Ovary (tissue), 7 donors: ENCODE measurements at regions not wholly inside any gene's neighbourhood (a gene's known extent, or its start where the extent isn't known, plus 50 kb on each side); places are given as distances from the start of the nearest gene placed in this dataset.

Source experiments
- DNase-seq, 5 donors: peaks; one replicate each; pipeline ENCODE4 v3.0.0-alpha.2; 2019 to 2020
- H3K27ac ChIP-seq, 2 donors: fragments of 200-600 bp; one replicate each; pipeline versions ENCODE4 v1.5.1 to v1.8.0; 2019 to 2022
- H3K27me3 ChIP-seq: fragments of 200-600 bp; one replicate; pipeline ENCODE4 v1.8.0; 2022
- H3K36me3 ChIP-seq: fragments of 200-600 bp; sonication (generic); one replicate; pipeline ENCODE4 v1.5.1; 2019
- H3K4me1 ChIP-seq: one replicate; pipeline ENCODE4 v1.8.1; 2013; ENCODE audit warnings: mild to moderate bottlenecking, moderate library complexity; ENCODE audit not compliant: insufficient read depth
- H3K4me3 ChIP-seq: fragments of 200-600 bp; sonication (generic); one replicate; pipeline ENCODE4 v1.5.1; 2017
- H3K9me3 ChIP-seq, 2 donors: fragments of 200-600 bp in 1 of 2; sonication (generic) in 1 of 2; one replicate each; pipeline versions ENCODE4 v1.5.1 to v1.8.1; 2013 to 2019; ENCODE audit warnings: mild to moderate bottlenecking in 1 of 2, moderate library complexity in 1 of 2
- CTCF ChIP-seq, 3 donors: fragments of 450-650 bp in 2 of 3; fragments of 200-600 bp in 1 of 3; IDR thresholded peaks; one replicate each; pipeline versions ENCODE4 v1.5.1 to v1.8.0; 2016 to 2022; ENCODE audit warnings: antibody characterized with exemption in 3 of 3, mild to moderate bottlenecking in 1 of 3
- EP300 ChIP-seq: sonication (generic); formaldehyde crosslinking; IDR thresholded peaks from one replicate; pipeline ENCODE4 v1.6.1; 2017; ENCODE audit warnings: antibody characterized with exemption
- POLR2A ChIP-seq: fragments of 450-650 bp; IDR thresholded peaks from one replicate; pipeline ENCODE4 v1.6.1; 2017; ENCODE audit warnings: antibody characterized with exemption, mild to moderate bottlenecking, moderate library complexity
- WGBS, 3 donors: extraction: QIAGEN DNeasy Blood & Tissue Kit in 1 of 3; methylation state at CpG; one replicate each; pipeline versions ENCODE4 v1.1.5 to v1.1.7; 2013 to 2017; 5-methylcytosine and 5-hydroxymethylcytosine counted together
- intact Hi-C, 4 donors: fragments of 100-400 bp; cut with DNase I; formaldehyde crosslinking; loops; one replicate each; pipeline versions ENCODE4 v1.11.0 to v1.15.1; 2022 to 2023
- donor health status: DM: no; HTN: no; CAD: no; lungs with moderate emphysema.
- donor health status: DM: no; HTN: no; CAD: no.
- donor health status: Bipolar disorder and iron deficiency.
- donor health status: DM: no; HTN: no; CAD: no.
- donor health status: DM: yes; HTN: yes; CAD: no.

- no peak for DNase-seq
- 82 to 89% (median 87%) methylated on average over 3 of the region's 3 CpGs for WGBS, 3 donors
- Histone ChIP-seq H3K4me1 (no peaks in the 10 kb centered on the region), H3K27me3 (no peaks in the 10 kb centered on the region), H3K36me3 (no peaks in the 10 kb centered on the region), H3K27ac (no peak overlapping the region), H3K9me3 (no peaks in the 10 kb centered on the region), H3K4me3 (no peak overlapping the region)
- intact Hi-C loops = no loop called here
- TF ChIP-seq POLR2A (no peak), CTCF (IDR thresholded peaks at IDR 0.05) (no peak), EP300 (no peak)
Measured at GRCh38 chr14:23793532-23793931, 157.4 kb downstream of the DHRS2 start.

- no peaks in the 10 kb centered on the region for H3K9me3 ChIP-seq
- TF ChIP-seq POLR2A = no peak
- TF ChIP-seq EP300 = no peak
- no peak for TF ChIP-seq CTCF (IDR thresholded peaks at IDR 0.05)
- H3K4me1 ChIP-seq = no peaks in the 10 kb centered on the region
- 82 to 88% (median 83%) methylated on average over 3 of the region's 3 CpGs for WGBS, 3 donors
- intact Hi-C loops = no loop called here
- H3K36me3 ChIP-seq = no peaks in the 10 kb centered on the region
- H3K27ac ChIP-seq = no peak overlapping the region
- no peak overlapping the region for H3K4me3 ChIP-seq
- DNase-seq = no peak
- no peaks in the 10 kb centered on the region for H3K27me3 ChIP-seq
Measured at GRCh38 chr14:23800811-23801210, 152.8 kb upstream of the DHRS4 start.

- no peaks in the 10 kb centered on the region for H3K9me3 ChIP-seq
- H3K27me3 ChIP-seq = no peaks in the 10 kb centered on the region
- no peaks in the 10 kb centered on the region for H3K36me3 ChIP-seq
- intact Hi-C loops = no loop called here
- DNase-seq = no peak
- WGBS, 3 donors = 72 to 81% (median 76%) methylated on average over 2 of the region's 2 CpGs
- TF ChIP-seq POLR2A (no peak), EP300 (no peak), CTCF (IDR thresholded peaks at IDR 0.05) (no peak)
- H3K4me1 ChIP-seq = no peaks in the 10 kb centered on the region
- H3K27ac ChIP-seq = no peak overlapping the region
- no peak overlapping the region for H3K4me3 ChIP-seq
Measured at GRCh38 chr14:23801766-23802165, 151.8 kb upstream of the DHRS4 start.

- DNase-seq = no peak
- no peak overlapping the region for H3K4me3 ChIP-seq
- WGBS, 3 donors = 83 to 96% (median 92%) methylated on average over 3 of the region's 3 CpGs
- H3K9me3 ChIP-seq = no peaks in the 10 kb centered on the region
- H3K27me3 ChIP-seq = no peaks in the 10 kb centered on the region
- intact Hi-C loops = no loop called here
- TF ChIP-seq POLR2A = no peak
- TF ChIP-seq CTCF (IDR thresholded peaks at IDR 0.05) = no peak
- no peak for TF ChIP-seq EP300
- no peaks in the 10 kb centered on the region for H3K36me3 ChIP-seq
- no peak overlapping the region for H3K27ac ChIP-seq
- H3K4me1 ChIP-seq = no peaks in the 10 kb centered on the region
Measured at GRCh38 chr14:23804817-23805216, 148.8 kb upstream of the DHRS4 start.

- H3K4me3 ChIP-seq = no peak overlapping the region
- no peaks in the 10 kb centered on the region for H3K9me3 ChIP-seq
- intact Hi-C loops = no loop called here
- no peak for DNase-seq
- H3K36me3 ChIP-seq = no peaks in the 10 kb centered on the region
- TF ChIP-seq EP300 (no peak), POLR2A (no peak)
- H3K27ac ChIP-seq = no peak overlapping the region
- H3K27me3 ChIP-seq = no peaks in the 10 kb centered on the region
- H3K4me1 ChIP-seq = no peaks in the 10 kb centered on the region
Measured at GRCh38 chr14:23805761-23806160, 147.8 kb upstream of the DHRS4 start.
